Gastrocnemius medialis (tissue), 4 donors: ENCODE measurements at regions not wholly inside any gene's neighbourhood (a gene's known extent, or its start where the extent isn't known, plus 50 kb on each side); places are given as distances from the start of the nearest gene placed in this dataset.

ENCODE experiments used
- ATAC-seq, 2 donors: fragments of 150-250 bp; one replicate each; pipeline ENCODE4 v1.9.1; 2016
- DNase-seq, 2 donors: peaks; one replicate each; pipeline ENCODE4 v3.0.0-alpha.2; 2019
- H3K27ac ChIP-seq, 4 donors: fragments of 200-600 bp; sonication (generic); 1 replicate in 1 of 4; 2 replicates in 3 of 4; pipeline ENCODE4 v1.5.1; 2016 to 2018; ENCODE audit warnings: mild to moderate bottlenecking in 2 of 4, moderate library complexity in 1 of 4
- H3K27me3 ChIP-seq, 3 donors: fragments of 200-600 bp; sonication (generic) in 2 of 3; 1 replicate in 1 of 3; 2 replicates in 2 of 3; pipeline versions ENCODE4 v1.5.1 to v1.6.0; 2016 to 2019; ENCODE audit warnings: mild to moderate bottlenecking in 1 of 3, moderate library complexity in 1 of 3
- H3K36me3 ChIP-seq, 2 donors: fragments of 200-600 bp; sonication (generic) in 1 of 2; one replicate each; pipeline ENCODE4 v1.5.1; 2017 to 2018
- H3K4me1 ChIP-seq, 2 donors: fragments of 200-600 bp; sonication (generic) in 1 of 2; one replicate each; pipeline ENCODE4 v1.5.1; 2016 to 2017; ENCODE audit warnings: mild to moderate bottlenecking in 2 of 2
- H3K4me3 ChIP-seq, 4 donors: fragments of 200-600 bp; sonication (generic) in 3 of 4; 1 replicate in 1 of 4; 2 replicates in 3 of 4; pipeline ENCODE4 v1.5.1; 2016 to 2019; ENCODE audit warnings: mild to moderate bottlenecking in 2 of 4
- H3K9me3 ChIP-seq, 3 donors: fragments of 200-600 bp; sonication (generic) in 2 of 3; 1 replicate in 1 of 3; 2 replicates in 2 of 3; pipeline ENCODE4 v1.5.1; 2016 to 2019
- POLR2A ChIP-seq, 2 donors: fragments of 450-650 bp; IDR thresholded peaks; one replicate each; pipeline ENCODE4 v1.6.1; 2017; ENCODE audit warnings: antibody characterized with exemption in 2 of 2, mild to moderate bottlenecking in 2 of 2, moderate library complexity in 2 of 2
- in situ Hi-C, 4 donors: fragments of 200-750 bp; cut with MboI; loops; one replicate each; pipeline versions ENCODE4 v1.15.0 to v1.8.0; 2017; ENCODE audit warnings: low sequenced_read_pairs in 4 of 4
- intact Hi-C: fragments of 100-400 bp; cut with DNase I; formaldehyde crosslinking; loops from one replicate; pipeline ENCODE4 v1.15.1; 2023; ENCODE audit warnings: low total_unique reads
- TF ChIP-seq, protein P1 (sequence below), 5 experiments: fragments of 450-650 bp in 3 of 5; fragments of 200-600 bp in 2 of 5; sonication (generic) in 2 of 5; IDR thresholded peaks in 4 of 5; conservative IDR thresholded peaks in 1 of 5; 1 replicate in 4 of 5; 2 replicates in 1 of 5; pipeline ENCODE4 v1.5.1; 2016 to 2019; ENCODE audit warnings: antibody characterized with exemption in 5 of 5, mild to moderate bottlenecking in 3 of 5, moderate library complexity in 3 of 5

GRCh38 chr9:21559402-21560280 lies 77.5 kb upstream of the IFNE start:
- H3K27ac ChIP-seq, result no peak overlapping the region
- H3K9me3 ChIP-seq, result no peaks in the 10 kb centered on the region
- peak overlapping the region; percentile 44 to 58 (median 50) for H3K4me3 ChIP-seq
- peaks cover 31 to 53% (median 40%) of the 10 kb centered on the region in 3 donors for H3K27me3 ChIP-seq
- no peak for DNase-seq
- H3K4me1 ChIP-seq, result peaks cover 0 to 8% of the 10 kb centered on the region in 2 donors
- in situ Hi-C loops, result loop anchor here in 1 of 4 donors (25.0 kb wide), 1 partner anchor 103 kb away; no protein-coding TSS in a partner anchor
- TF ChIP-seq, protein P1, sequence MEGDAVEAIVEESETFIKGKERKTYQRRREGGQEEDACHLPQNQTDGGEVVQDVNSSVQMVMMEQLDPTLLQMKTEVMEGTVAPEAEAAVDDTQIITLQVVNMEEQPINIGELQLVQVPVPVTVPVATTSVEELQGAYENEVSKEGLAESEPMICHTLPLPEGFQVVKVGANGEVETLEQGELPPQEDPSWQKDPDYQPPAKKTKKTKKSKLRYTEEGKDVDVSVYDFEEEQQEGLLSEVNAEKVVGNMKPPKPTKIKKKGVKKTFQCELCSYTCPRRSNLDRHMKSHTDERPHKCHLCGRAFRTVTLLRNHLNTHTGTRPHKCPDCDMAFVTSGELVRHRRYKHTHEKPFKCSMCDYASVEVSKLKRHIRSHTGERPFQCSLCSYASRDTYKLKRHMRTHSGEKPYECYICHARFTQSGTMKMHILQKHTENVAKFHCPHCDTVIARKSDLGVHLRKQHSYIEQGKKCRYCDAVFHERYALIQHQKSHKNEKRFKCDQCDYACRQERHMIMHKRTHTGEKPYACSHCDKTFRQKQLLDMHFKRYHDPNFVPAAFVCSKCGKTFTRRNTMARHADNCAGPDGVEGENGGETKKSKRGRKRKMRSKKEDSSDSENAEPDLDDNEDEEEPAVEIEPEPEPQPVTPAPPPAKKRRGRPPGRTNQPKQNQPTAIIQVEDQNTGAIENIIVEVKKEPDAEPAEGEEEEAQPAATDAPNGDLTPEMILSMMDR (IDR thresholded peaks at IDR 0.05 in 4 of 5, conservative IDR thresholded peaks at IDR 0.05 in 1 of 5), result no peak
- no peak for TF ChIP-seq POLR2A (IDR thresholded peaks at IDR 0.05)
- ATAC-seq, result no peak
- intact Hi-C loops, result no loop called here
- no peaks in the 10 kb centered on the region for H3K36me3 ChIP-seq

DNA sequence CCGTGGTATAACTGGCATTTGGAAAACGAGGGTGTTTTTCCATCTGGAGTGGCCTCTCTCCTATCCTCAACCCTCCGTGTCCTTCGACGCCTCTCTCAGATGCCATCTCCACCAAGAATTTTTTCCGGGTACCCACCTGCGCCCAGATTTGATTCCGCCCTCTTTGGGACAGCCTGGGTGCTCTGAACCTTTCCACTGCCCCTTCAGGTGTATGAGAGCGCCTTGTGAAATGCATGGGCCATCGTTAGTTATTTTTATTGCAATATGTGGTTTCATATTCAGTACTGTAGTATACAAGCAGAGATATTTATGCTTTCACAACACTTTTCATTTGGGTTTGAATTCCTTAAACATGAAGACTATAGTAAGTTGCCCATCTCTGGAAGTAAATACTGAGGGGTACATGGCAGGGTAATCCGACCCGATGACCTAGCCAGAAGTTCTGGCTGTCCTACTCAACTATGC lies 78.2 kb upstream of the IFNE start:
- Histone ChIP-seq H3K27me3 (peaks cover 31 to 55% (median 37%) of the 10 kb centered on the region in 3 donors), H3K4me3 (peak overlapping the region in 3 of 4 donors; percentile 44 to 58 (median 48))
- in situ Hi-C loops, result loop anchor here in 1 of 4 donors (25.0 kb wide), 1 partner anchor 102 kb away; no protein-coding TSS in a partner anchor

GRCh38 chr9:21561502-21561901 lies 79.4 kb upstream of the IFNE start:
- no peaks in the 10 kb centered on the region for H3K36me3 ChIP-seq
- peaks cover 31 to 58% (median 33%) of the 10 kb centered on the region in 3 donors for H3K27me3 ChIP-seq
- no peak for DNase-seq
- no peak overlapping the region for H3K27ac ChIP-seq
- ATAC-seq, result no peak
- no peak for TF ChIP-seq POLR2A (IDR thresholded peaks at IDR 0.05)
- TF ChIP-seq, protein P1 (IDR thresholded peaks at IDR 0.05 in 4 of 5, conservative IDR thresholded peaks at IDR 0.05 in 1 of 5), result no peak
- intact Hi-C loops, result no loop called here
- peaks cover 0 to 8% of the 10 kb centered on the region in 2 donors for H3K4me1 ChIP-seq
- H3K9me3 ChIP-seq, result no peaks in the 10 kb centered on the region
- no peak overlapping the region for H3K4me3 ChIP-seq
- in situ Hi-C loops, result loop anchor here in 1 of 4 donors (25.0 kb wide), 1 partner anchor 101 kb away; no protein-coding TSS in a partner anchor

More for the DNA sequence above, 78.2 kb upstream of the IFNE start:
- intact Hi-C loops, result no loop called here
- peaks cover 0 to 8% of the 10 kb centered on the region in 2 donors for H3K4me1 ChIP-seq
- no peak for ATAC-seq
- H3K36me3 ChIP-seq, result no peaks in the 10 kb centered on the region
- H3K27ac ChIP-seq, result no peak overlapping the region
- no peaks in the 10 kb centered on the region for H3K9me3 ChIP-seq
- no peak for DNase-seq
- TF ChIP-seq, protein P1 (IDR thresholded peaks at IDR 0.05 in 4 of 5, conservative IDR thresholded peaks at IDR 0.05 in 1 of 5), result no peak
- no peak for TF ChIP-seq POLR2A (IDR thresholded peaks at IDR 0.05)

GRCh38 chr9:21564175-21564574 lies 82.1 kb upstream of the IFNE start:
- peaks cover 10 to 36% (median 17%) of the 10 kb centered on the region in 3 donors for H3K27me3 ChIP-seq

More at GRCh38 chr9:21564175-21564574, 82.1 kb upstream of the IFNE start:
- DNase-seq (no peak), ATAC-seq (no peak)
- no peaks in the 10 kb centered on the region for H3K9me3 ChIP-seq
- H3K4me3 ChIP-seq, result no peak overlapping the region
- no peak overlapping the region for H3K27ac ChIP-seq
- in situ Hi-C loops, result loop anchor here in 1 of 4 donors (25.0 kb wide), 1 partner anchor 98 kb away; no protein-coding TSS in a partner anchor
- no peaks in the 10 kb centered on the region for H3K36me3 ChIP-seq
- peaks cover 0 to 2% of the 10 kb centered on the region in 2 donors for H3K4me1 ChIP-seq
- intact Hi-C loops, result no loop called here
- TF ChIP-seq, protein P1 (IDR thresholded peaks at IDR 0.05 in 4 of 5, conservative IDR thresholded peaks at IDR 0.05 in 1 of 5), result no peak
- no peak for TF ChIP-seq POLR2A (IDR thresholded peaks at IDR 0.05)
